Neuronal stem cell (in vitro differentiated cells): ENCODE measurements at regions not wholly inside any gene's neighbourhood (a gene's known extent, or its start where the extent isn't known, plus 50 kb on each side); places are given as distances from the start of the nearest gene placed in this dataset.

Experiments used
- DNase-seq: peaks from one replicate; pipeline ENCODE4 v3.0.0-alpha.2; 2013; ENCODE audit warnings: low spot score
- H2AFZ ChIP-seq: one replicate; pipeline ENCODE4 v1.6.1; 2013; ENCODE audit warnings: mild to moderate bottlenecking, low read length, inconsistent platforms
- H2AK5ac ChIP-seq: 2 replicates; pipeline ENCODE4 v1.6.1; 2013; ENCODE audit warnings: low read depth, mild to moderate bottlenecking, inconsistent platforms, low read length, moderate library complexity, mixed read lengths
- H2BK120ac ChIP-seq: 2 replicates; pipeline ENCODE4 v1.6.1; 2013; ENCODE audit warnings: low read depth, mild to moderate bottlenecking, inconsistent platforms, low read length, moderate library complexity, mixed read lengths
- H2BK12ac ChIP-seq: one replicate; pipeline ENCODE4 v1.6.1; 2013; ENCODE audit warnings: low read length, inconsistent platforms
- H2BK15ac ChIP-seq: 2 replicates; pipeline ENCODE4 v1.6.1; 2013; ENCODE audit warnings: mild to moderate bottlenecking, low read length, inconsistent platforms, mixed read lengths
- H2BK5ac ChIP-seq: one replicate; pipeline ENCODE4 v1.6.1; 2013; ENCODE audit warnings: inconsistent platforms, mild to moderate bottlenecking, low read length, moderate library complexity
- H3K14ac ChIP-seq: one replicate; pipeline ENCODE4 v1.6.1; 2013; ENCODE audit warnings: low read length, inconsistent platforms
- H3K18ac ChIP-seq: 2 replicates; pipeline ENCODE4 v1.6.1; 2013; ENCODE audit warnings: low read length, inconsistent platforms
- H3K23ac ChIP-seq: 2 replicates; pipeline ENCODE4 v1.6.1; 2013; ENCODE audit warnings: low read depth, mild to moderate bottlenecking, mixed read lengths, low read length, inconsistent platforms; ENCODE audit not compliant: poor library complexity
- H3K27ac ChIP-seq: replicated peaks from 3 replicates; pipeline ENCODE4 v1.5.1; 2013; ENCODE audit warnings: low read length, inconsistent platforms
- H3K27me3 ChIP-seq, 3 experiments: 2 replicates each; pipeline ENCODE4 v1.6.1; 2013; ENCODE audit warnings: low read length in 3 of 3, mild to moderate bottlenecking in 2 of 3, inconsistent platforms in 1 of 3, low read depth in 1 of 3, mixed read lengths in 1 of 3, moderate library complexity in 1 of 3; ENCODE audit not compliant: control insufficient read depth in 3 of 3, insufficient read depth in 3 of 3
- H3K36me3 ChIP-seq, 2 donors: replicated peaks in 1 of 2; 2 replicates each; pipeline ENCODE4 v1.6.1; 2013; ENCODE audit warnings: low read length in 2 of 2; ENCODE audit not compliant: control insufficient read depth in 2 of 2, insufficient read depth in 2 of 2
- H3K4ac ChIP-seq: 2 replicates; pipeline ENCODE4 v1.6.1; 2013; ENCODE audit warnings: inconsistent platforms, mild to moderate bottlenecking, low read length, moderate library complexity
- H3K4me1 ChIP-seq, 2 donors: 1 replicate in 1 of 2; 2 replicates in 1 of 2; pipeline ENCODE4 v1.6.1; 2013; ENCODE audit warnings: low read length in 2 of 2, low read depth in 1 of 2; ENCODE audit not compliant: control insufficient read depth in 2 of 2, insufficient read depth in 1 of 2
- H3K4me2 ChIP-seq: one replicate; pipeline ENCODE4 v1.6.1; 2013; ENCODE audit warnings: mild to moderate bottlenecking, low read length, inconsistent platforms; ENCODE audit not compliant: insufficient read depth, poor library complexity, severe bottlenecking
- H3K4me3 ChIP-seq, 2 donors: 2 replicates each; pipeline ENCODE4 v1.5.1; 2013; ENCODE audit warnings: low read length in 2 of 2, mild to moderate bottlenecking in 2 of 2, inconsistent platforms in 1 of 2, moderate library complexity in 1 of 2
- H3K79me1 ChIP-seq: one replicate; pipeline ENCODE4 v1.6.1; 2013; ENCODE audit warnings: low read depth, mild to moderate bottlenecking, inconsistent platforms, low read length, moderate library complexity
- H3K9ac ChIP-seq: one replicate; pipeline ENCODE4 v1.6.1; 2013; ENCODE audit warnings: mild to moderate bottlenecking, low read depth, low read length, inconsistent platforms; ENCODE audit not compliant: poor library complexity
- H3K9me3 ChIP-seq, 2 donors: replicated peaks in 1 of 2; 2 replicates each; pipeline versions ENCODE3 to v1.6.1; 2013; ENCODE audit warnings: low read length in 2 of 2, mild to moderate bottlenecking in 2 of 2, inconsistent platforms in 1 of 2, low read depth in 1 of 2, mixed read lengths in 1 of 2, moderate library complexity in 1 of 2; ENCODE audit not compliant: control insufficient read depth in 2 of 2, insufficient read depth in 1 of 2
- H4K8ac ChIP-seq: one replicate; pipeline ENCODE4 v1.6.1; 2013; ENCODE audit warnings: low read depth, mild to moderate bottlenecking, inconsistent platforms, low read length, moderate library complexity
- H4K91ac ChIP-seq: one replicate; pipeline ENCODE4 v1.6.1; 2013; ENCODE audit warnings: low read length, low read depth, mild to moderate bottlenecking, inconsistent platforms; ENCODE audit not compliant: poor library complexity
- WGBS, 2 donors: extraction: QIAGEN DNeasy Blood & Tissue Kit; methylation state at CpG; one replicate each; pipeline ENCODE4 v1.1.7; 2013; ENCODE audit warnings: missing lambda C conversion rate in 2 of 2, mixed read lengths in 1 of 2; ENCODE audit not compliant: insufficient read length in 2 of 2, insufficient replicate concordance in 1 of 2; ENCODE audit errors: extremely low coverage in 2 of 2; 5-methylcytosine and 5-hydroxymethylcytosine counted together

- Histone ChIP-seq H2AFZ (no peak overlapping the region), H3K9me3 (no peaks in the 10 kb centered on the region), H3K27ac (no peak overlapping the region), H2BK15ac (no peak overlapping the region), H4K8ac (no peak overlapping the region), H3K14ac (no peak overlapping the region), H3K4me2 (no peak overlapping the region), H3K4me1 (no peaks in the 10 kb centered on the region), H3K79me1 (no peaks in the 10 kb centered on the region), H3K27me3 (no peaks in the 10 kb centered on the region), H3K36me3 (no peaks in the 10 kb centered on the region), H2AK5ac (no peak overlapping the region), H3K23ac (no peak overlapping the region), H3K9ac (no peak overlapping the region), H2BK120ac (no peak overlapping the region), H3K4me3 (no peak overlapping the region), H3K18ac (no peak overlapping the region), H3K4ac (no peak overlapping the region), H4K91ac (no peak overlapping the region), H2BK5ac (no peak overlapping the region), H2BK12ac (no peak overlapping the region)
- WGBS, 2 donors: no CpG with 5 or more reads among the region's 4 CpGs
- DNase-seq: no peak
These were observed 130.0 kb downstream of the SCP2D1 start for GRCh38 chr20:18943542-18943941.

GRCh38 chr20:18956890-18957289 is 143.3 kb downstream of the SCP2D1 start:
- WGBS, 2 donors: no CpG with 5 or more reads among the region's 4 CpGs

DNA sequence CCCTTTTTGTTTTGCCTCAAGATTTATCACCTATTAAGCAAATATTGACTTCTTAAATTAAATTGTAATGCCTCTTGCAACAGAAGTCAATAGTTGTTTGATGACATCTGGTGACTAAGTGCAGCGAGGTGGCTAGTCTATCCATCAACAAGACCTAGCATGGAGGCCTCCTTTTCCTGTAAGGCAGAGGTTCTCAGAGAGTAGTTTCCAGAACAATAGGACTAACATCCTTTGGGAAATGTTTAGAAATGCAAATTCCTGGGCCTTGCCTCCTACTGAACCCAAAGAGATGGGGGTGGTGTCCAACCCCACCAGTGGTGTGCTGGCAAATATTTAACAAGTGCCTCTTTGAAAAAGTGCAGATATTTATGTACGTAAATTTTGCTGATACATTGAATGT is 143.7 kb downstream of the SCP2D1 start:
- Histone ChIP-seq H3K14ac (no peak overlapping the region), H3K36me3 (no peaks in the 10 kb centered on the region), H2BK15ac (no peak overlapping the region), H3K9me3 (no peaks in the 10 kb centered on the region), H4K8ac (no peak overlapping the region), H3K9ac (no peak overlapping the region), H3K4me2 (no peak overlapping the region), H2AK5ac (no peak overlapping the region), H3K23ac (no peak overlapping the region), H3K4ac (no peak overlapping the region), H3K4me3 (no peak overlapping the region), H3K27me3 (no peaks in the 10 kb centered on the region), H3K79me1 (no peaks in the 10 kb centered on the region), H3K18ac (no peak overlapping the region), H2BK120ac (no peak overlapping the region), H2BK5ac (no peak overlapping the region), H2AFZ (no peak overlapping the region), H2BK12ac (no peak overlapping the region), H3K27ac (no peak overlapping the region), H3K4me1 (peaks cover 0 to 3% of the 10 kb centered on the region in 2 donors), H4K91ac (no peak overlapping the region)
- no peak for DNase-seq
- WGBS, 2 donors: no CpG with 5 or more reads among the region's 2 CpGs

More at GRCh38 chr20:18956890-18957289, 143.3 kb downstream of the SCP2D1 start:
- H3K36me3 ChIP-seq: no peaks in the 10 kb centered on the region
- H2AFZ ChIP-seq: no peak overlapping the region
- H2BK5ac ChIP-seq: no peak overlapping the region
- H2BK15ac ChIP-seq: no peak overlapping the region
- no peak overlapping the region for H3K18ac ChIP-seq
- H3K4me1 ChIP-seq: peaks cover 0 to 3% of the 10 kb centered on the region in 2 donors
- H2BK120ac ChIP-seq: no peak overlapping the region
- H2AK5ac ChIP-seq: no peak overlapping the region
- DNase-seq: no peak
- H3K14ac ChIP-seq: no peak overlapping the region
- H3K4me3 ChIP-seq: no peak overlapping the region
- no peaks in the 10 kb centered on the region for H3K9me3 ChIP-seq
- no peak overlapping the region for H3K9ac ChIP-seq
- H3K27me3 ChIP-seq: no peaks in the 10 kb centered on the region
- no peaks in the 10 kb centered on the region for H3K79me1 ChIP-seq
- H4K91ac ChIP-seq: no peak overlapping the region
- no peak overlapping the region for H2BK12ac ChIP-seq
- no peak overlapping the region for H3K27ac ChIP-seq
- H3K23ac ChIP-seq: no peak overlapping the region
- H3K4ac ChIP-seq: no peak overlapping the region
- H4K8ac ChIP-seq: no peak overlapping the region
- H3K4me2 ChIP-seq: no peak overlapping the region

- no peak overlapping the region for H2BK5ac ChIP-seq
- no peak overlapping the region for H3K23ac ChIP-seq
- no peak overlapping the region for H3K4me2 ChIP-seq
- H3K36me3 ChIP-seq: no peaks in the 10 kb centered on the region
- no peak overlapping the region for H2AFZ ChIP-seq
- no peak overlapping the region for H3K9ac ChIP-seq
- H3K27me3 ChIP-seq: no peaks in the 10 kb centered on the region
- no peak overlapping the region for H4K8ac ChIP-seq
- H3K4me1 ChIP-seq: no peaks in the 10 kb centered on the region
- no peaks in the 10 kb centered on the region for H3K79me1 ChIP-seq
- no peak overlapping the region for H2BK12ac ChIP-seq
- H3K27ac ChIP-seq: no peak overlapping the region
- no peak overlapping the region for H3K14ac ChIP-seq
- H3K4me3 ChIP-seq: no peak overlapping the region
- no peak overlapping the region for H3K4ac ChIP-seq
- H2BK120ac ChIP-seq: no peak overlapping the region
- no peak overlapping the region for H2AK5ac ChIP-seq
- DNase-seq: no peak
- no peak overlapping the region for H3K18ac ChIP-seq
- no peak overlapping the region for H2BK15ac ChIP-seq
- H4K91ac ChIP-seq: no peak overlapping the region
- no CpG with 5 or more reads among the region's 5 CpGs for WGBS, 2 donors
- H3K9me3 ChIP-seq: no peaks in the 10 kb centered on the region
These were observed 157.5 kb downstream of the SCP2D1 start for GRCh38 chr20:18971121-18971520.
